Gastroesophageal sphincter (tissue), 3 donors: ENCODE measurements at regions not wholly inside any gene's neighbourhood (a gene's known extent, or its start where the extent isn't known, plus 50 kb on each side); places are given as distances from the start of the nearest gene placed in this dataset.

Source experiments
- POLR2A ChIP-seq, 2 donors: fragments of 450-650 bp; IDR thresholded peaks; one replicate each; pipeline ENCODE4 v1.6.1; 2017; ENCODE audit warnings: antibody characterized with exemption in 2 of 2, mild to moderate bottlenecking in 2 of 2, moderate library complexity in 1 of 2
- POLR2AphosphoS5 ChIP-seq: sonication (generic); formaldehyde crosslinking; IDR thresholded peaks from one replicate; pipeline ENCODE4 v1.6.1; 2017; ENCODE audit warnings: antibody characterized with exemption
- TF ChIP-seq, protein P1 (sequence below), 4 experiments: fragments of 200-600 bp in 2 of 4; fragments of 450-650 bp in 2 of 4; sonication (generic) in 1 of 4; IDR thresholded peaks; one replicate each; pipeline ENCODE4 v1.5.1; 2017 to 2019; ENCODE audit warnings: antibody characterized with exemption in 4 of 4, mild to moderate bottlenecking in 2 of 4, moderate library complexity in 2 of 4

DNA sequence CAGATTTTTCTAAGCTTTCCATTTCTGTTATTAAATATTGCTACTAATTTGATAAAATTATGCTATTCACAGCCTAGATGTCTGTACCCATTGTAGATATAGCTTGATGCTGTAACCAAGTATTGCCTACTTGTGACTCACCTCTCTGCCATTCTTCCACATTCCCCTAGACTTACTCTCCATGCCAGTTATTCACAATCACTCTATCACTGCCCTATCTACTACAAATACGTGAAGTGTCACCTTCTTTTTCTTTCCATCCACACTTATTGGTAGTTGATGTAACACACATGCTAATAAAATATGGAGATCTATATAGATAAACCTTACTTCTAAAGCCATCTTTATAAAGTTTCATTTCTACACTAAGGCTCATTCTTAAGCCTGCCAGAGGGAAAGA lies 179.4 kb upstream of the PACRGL start:
- TF ChIP-seq, protein P1, sequence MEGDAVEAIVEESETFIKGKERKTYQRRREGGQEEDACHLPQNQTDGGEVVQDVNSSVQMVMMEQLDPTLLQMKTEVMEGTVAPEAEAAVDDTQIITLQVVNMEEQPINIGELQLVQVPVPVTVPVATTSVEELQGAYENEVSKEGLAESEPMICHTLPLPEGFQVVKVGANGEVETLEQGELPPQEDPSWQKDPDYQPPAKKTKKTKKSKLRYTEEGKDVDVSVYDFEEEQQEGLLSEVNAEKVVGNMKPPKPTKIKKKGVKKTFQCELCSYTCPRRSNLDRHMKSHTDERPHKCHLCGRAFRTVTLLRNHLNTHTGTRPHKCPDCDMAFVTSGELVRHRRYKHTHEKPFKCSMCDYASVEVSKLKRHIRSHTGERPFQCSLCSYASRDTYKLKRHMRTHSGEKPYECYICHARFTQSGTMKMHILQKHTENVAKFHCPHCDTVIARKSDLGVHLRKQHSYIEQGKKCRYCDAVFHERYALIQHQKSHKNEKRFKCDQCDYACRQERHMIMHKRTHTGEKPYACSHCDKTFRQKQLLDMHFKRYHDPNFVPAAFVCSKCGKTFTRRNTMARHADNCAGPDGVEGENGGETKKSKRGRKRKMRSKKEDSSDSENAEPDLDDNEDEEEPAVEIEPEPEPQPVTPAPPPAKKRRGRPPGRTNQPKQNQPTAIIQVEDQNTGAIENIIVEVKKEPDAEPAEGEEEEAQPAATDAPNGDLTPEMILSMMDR (IDR thresholded peaks at IDR 0.05) = no peak
- no peak for TF ChIP-seq POLR2A (IDR thresholded peaks at IDR 0.05)
- TF ChIP-seq POLR2AphosphoS5 = no peak
